GM12878 (cell line): ENCODE measurements at regions not wholly inside any gene's neighbourhood (a gene's known extent, or its start where the extent isn't known, plus 50 kb on each side); places are given as distances from the start of the nearest gene placed in this dataset.

Source experiments
- ATAC-seq: fragments of 200-7000 bp; cut with Tn5 transposase; 3 replicates; pipeline ENCODE4 v1.9.1; 2020; ENCODE audit warnings: mild to moderate bottlenecking, moderate library complexity
- BruUV-seq: library from RNA; stranded (reverse); fragments of 400-500 nt; replicated peaks from 2 replicates; lab custom pipeline; 2021; lab: Mats Ljungman, UMichigan
- CTCF ChIA-PET: fragments of 300-600 bp; sonication (Branson Sonifier 250); formaldehyde crosslinking; extraction: SDS; loops from one replicate; lab custom pipeline; 2021; ENCODE audit warnings: inconsistent platforms; lab: Yijun Ruan, JAX
- POLR2A ChIA-PET: fragments of 350-600 bp; formaldehyde crosslinking; extraction: SDS; loops from one replicate; lab custom pipeline; 2021; ENCODE audit warnings: inconsistent platforms; lab: Charles Lee
- RAD21 ChIA-PET: fragments of 300-600 bp; sonication (Branson Sonifier 250); formaldehyde crosslinking; loops from one replicate; lab custom pipeline; 2023; ENCODE audit warnings: antibody characterized with exemption; ENCODE audit not compliant: unreplicated experiment; lab: Charles Lee
- SMC1A ChIA-PET: fragments of 300-600 bp; sonication (Branson Sonifier 250); formaldehyde crosslinking; loops from one replicate; lab custom pipeline; 2023; ENCODE audit not compliant: unreplicated experiment, uncharacterized antibody; lab: Charles Lee
- DNase-seq: peaks from one replicate; pipeline ENCODE4 v3.0.0-alpha.2; 2011; ENCODE audit warnings: low read depth, low spot score
- FAIRE-seq: peaks from 3 replicates; lab custom pipeline; 2011; peaks lifted over from hg19 to GRCh38; lab: Jason Lieb, UNC
- H2AFZ ChIP-seq: 2 replicates; pipeline ENCODE4 v1.6.0; 2011; ENCODE audit warnings: low read depth, low read length, control low read depth; ENCODE audit not compliant: control insufficient read depth
- H3K27ac ChIP-seq: 2 replicates; pipeline ENCODE4 v1.5.1; 2011; ENCODE audit warnings: control low read depth; ENCODE audit not compliant: control insufficient read depth, insufficient read depth
- H3K27me3 ChIP-seq, 2 experiments: replicated peaks in 1 of 2; 2 replicates each; pipeline versions ENCODE4 v1.6.0 to v1.6.1; 2011; ENCODE audit warnings: low read length in 1 of 2; ENCODE audit not compliant: control insufficient read depth in 2 of 2, insufficient read depth in 2 of 2
- H3K36me3 ChIP-seq, 2 experiments: 2 replicates each; pipeline ENCODE4 v1.5.1; 2011; ENCODE audit warnings: low read length in 1 of 2; ENCODE audit not compliant: control insufficient read depth in 2 of 2, insufficient read depth in 2 of 2
- H3K4me1 ChIP-seq: 2 replicates; pipeline ENCODE4 v1.6.1; 2011; ENCODE audit warnings: mild to moderate bottlenecking, low read length, moderate library complexity, mixed read lengths; ENCODE audit not compliant: control insufficient read depth, insufficient read depth
- H3K4me2 ChIP-seq: 2 replicates; pipeline ENCODE4 v1.6.0; 2011; ENCODE audit warnings: control low read depth; ENCODE audit not compliant: control insufficient read depth, insufficient read depth
- H3K4me3 ChIP-seq: fragments of 200-600 bp; sonication (generic); 2 replicates; pipeline ENCODE4 v1.5.1; 2016
- H3K79me2 ChIP-seq: 2 replicates; pipeline ENCODE4 v1.6.0; 2011; ENCODE audit warnings: low read length; ENCODE audit not compliant: control insufficient read depth, insufficient read depth
- H3K9ac ChIP-seq: 2 replicates; pipeline ENCODE4 v1.8.0; 2011; ENCODE audit warnings: low read length, control low read depth, mixed read lengths; ENCODE audit not compliant: control insufficient read depth, insufficient read depth
- H3K9me3 ChIP-seq: replicated peaks from 3 replicates; pipeline ENCODE4 v1.5.1; 2011; ENCODE audit warnings: mild to moderate bottlenecking, low read length; ENCODE audit not compliant: control insufficient read depth, insufficient read depth
- H4K20me1 ChIP-seq: 2 replicates; pipeline ENCODE4 v1.6.0; 2011; ENCODE audit not compliant: control insufficient read depth, insufficient read depth
- ATF2 ChIP-seq: IDR thresholded peaks from 2 replicates; pipeline ENCODE4 v1.6.1; 2012; ENCODE audit warnings: low read length, inconsistent platforms
- BHLHE40 ChIP-seq, 2 experiments: fragments of 450-650 bp in 1 of 2; IDR thresholded peaks; 2 replicates each; pipeline ENCODE4 v1.6.1; 2011 to 2017; ENCODE audit warnings: low read depth in 2 of 2, borderline replicate concordance in 1 of 2, improper control_type of control experiment in 1 of 2, low read length in 1 of 2, mild to moderate bottlenecking in 1 of 2
- CUX1 ChIP-seq: IDR thresholded peaks from 2 replicates; pipeline ENCODE4 v1.6.1; 2012; ENCODE audit warnings: improper control_type of control experiment, low read depth, low read length; ENCODE audit not compliant: insufficient replicate concordance
- JUNB ChIP-seq: IDR thresholded peaks from 2 replicates; pipeline ENCODE4 v1.6.1; 2016; ENCODE audit warnings: antibody characterized with exemption, mild to moderate bottlenecking
- KLF5 ChIP-seq: fragments of 450-650 bp; IDR thresholded peaks from 2 replicates; pipeline ENCODE4 v1.6.1; 2014; ENCODE audit warnings: mild to moderate bottlenecking; ENCODE audit not compliant: partially characterized antibody
- NFIC ChIP-seq: IDR thresholded peaks from 2 replicates; pipeline ENCODE4 v1.6.1; 2012; ENCODE audit warnings: low read depth, mild to moderate bottlenecking, inconsistent platforms, low read length, moderate library complexity
- SMAD5 ChIP-seq: IDR thresholded peaks from 2 replicates; pipeline ENCODE4 v1.6.1; 2016; ENCODE audit warnings: antibody characterized with exemption, low read depth
- TCF3 ChIP-seq: IDR thresholded peaks from 2 replicates; pipeline ENCODE4 v1.6.1; 2012; ENCODE audit warnings: low read depth, mild to moderate bottlenecking, low read length, borderline replicate concordance; ENCODE audit not compliant: insufficient read depth
- ZNF217 ChIP-seq: fragments of 450-650 bp; IDR thresholded peaks from 2 replicates; pipeline ENCODE4 v1.6.1; 2017; ENCODE audit warnings: antibody characterized with exemption, mild to moderate bottlenecking
- WGBS: methylation state at CpG from one replicate; pipeline ENCODE4 v1.1.6; 2016; ENCODE audit warnings: low lambda C conversion rate; ENCODE audit not compliant: insufficient replicate concordance, insufficient coverage; ENCODE audit errors: missing lambda C conversion rate; 5-methylcytosine and 5-hydroxymethylcytosine counted together
- in situ Hi-C: fragments of 300-500 bp; cut with MboI; formaldehyde crosslinking; loops from 9 replicates; pipeline ENCODE4 v1.14.3; 2018; ENCODE audit warnings: mixed read lengths
- intact Hi-C: fragments of 100-400 bp; cut with micrococcal nuclease; formaldehyde crosslinking; loops from one replicate; pipeline ENCODE4 v1.14.2; 2022; ENCODE audit not compliant: unreplicated experiment

GRCh38 chr3:14265246-14265962 lies 86.8 kb downstream of the LSM3 start:
- H2AFZ ChIP-seq = no peak overlapping the region
- no peak overlapping the region for H3K27ac ChIP-seq
- POLR2A ChIA-PET = no interaction called here
- no peaks in the 10 kb centered on the region for H3K9me3 ChIP-seq
- TF ChIP-seq ZNF217 = no peak
- TF ChIP-seq NFIC = no peak
- TF ChIP-seq TCF3 = no peak
- TF ChIP-seq JUNB = peak; percentile 49
- TF ChIP-seq BHLHE40 (IDR thresholded peaks at IDR 0.05; ENCODE audit: borderline replicate concordance in 1 of 2, low read depth in 2 of 2, low read length in 1 of 2) = 0 out of 4 replicates have a peak, but pooled peaks of 1 of the 2 experiments have one; percentile 10
- TF ChIP-seq, all 136 proteins: peak for 2
- Histone ChIP-seq H3K36me3 (no peaks in the 10 kb centered on the region), H3K9ac (no peak overlapping the region), H4K20me1 (no peaks in the 10 kb centered on the region), H3K27me3 (peaks cover 0 to 4% of the 10 kb centered on the region in 2 experiments; a peak in 2 of 4 replicates), H3K4me3 (no peak overlapping the region), H3K79me2 (no peaks in the 10 kb centered on the region), H3K4me2 (no peak overlapping the region), H3K4me1 (no peaks in the 10 kb centered on the region)
- RAD21 ChIA-PET = interaction anchor here (1.4 kb wide), 1 partner anchor 62 kb away, joined by 5 read pairs; no protein-coding TSS in a partner anchor
- no TSS peak for BruUV-seq
- ATAC-seq (peak; percentile 61), FAIRE-seq (no peak), DNase-seq (no peak)
- in situ Hi-C loops (no loop called here), intact Hi-C loops (no loop called here)
- CTCF ChIA-PET = interaction anchor here (1.0 to 1.6 kb wide), 3 partner anchors 8 to 202 kb away, joined by 4 to 6 read pairs (median 4); no protein-coding TSS in a partner anchor
- SMC1A ChIA-PET = no interaction called here
- 12% methylated on average over 11 of the region's 11 CpGs for WGBS

- intact Hi-C loops (no loop called here), in situ Hi-C loops (no loop called here)
- no peaks in the 10 kb centered on the region for H3K9me3 ChIP-seq
- FAIRE-seq (no peak), DNase-seq (no peak), ATAC-seq (no peak)
- ChIA-PET POLR2A (no interaction called here), CTCF (interaction anchor here (1.0 to 1.6 kb wide), 3 partner anchors 9 to 201 kb away, joined by 4 to 6 read pairs (median 4); no protein-coding TSS in a partner anchor), SMC1A (interaction anchor here (0.6 kb wide), 1 partner anchor 201 kb away, joined by 3 read pairs; no protein-coding TSS in a partner anchor), RAD21 (interaction anchor here (1.4 kb wide), 1 partner anchor 63 kb away, joined by 5 read pairs; no protein-coding TSS in a partner anchor)
- H3K79me2 ChIP-seq = no peaks in the 10 kb centered on the region
- 31% methylated on average over 12 of the region's 12 CpGs for WGBS
- H3K27ac ChIP-seq = no peak overlapping the region
- no peak overlapping the region for H2AFZ ChIP-seq
- BruUV-seq = no TSS peak
- peaks cover 0 to 4% of the 10 kb centered on the region in 2 experiments; a peak in 2 of 4 replicates for H3K27me3 ChIP-seq
- H3K4me1 ChIP-seq = no peaks in the 10 kb centered on the region
- no peaks in the 10 kb centered on the region for H3K36me3 ChIP-seq
- no peak overlapping the region for H3K4me3 ChIP-seq
- no peak overlapping the region for H3K9ac ChIP-seq
- H3K4me2 ChIP-seq = no peak overlapping the region
- no peaks in the 10 kb centered on the region for H4K20me1 ChIP-seq
- TF ChIP-seq SMAD5 = no peak
- no peak for TF ChIP-seq CUX1
- TF ChIP-seq KLF5 = no peak
- TF ChIP-seq ATF2 = no peak
These were observed 87.7 kb downstream of the LSM3 start for GRCh38 chr3:14266361-14266760.
